Esophagus mucosa (tissue), 1 donor: ENCODE measurements at regions not wholly inside any gene's neighbourhood (a gene's known extent, or its start where the extent isn't known, plus 50 kb on each side); places are given as distances from the start of the nearest gene placed in this dataset.
"Not testable (repeated sequence)": the region's sequence is repeated elsewhere in the genome, so short reads cannot be mapped to it uniquely, and the experiment has no call there.

Source experiments
- ATAC-seq: fragments of 200-7000 bp; cut with Tn5 transposase; one replicate; pipeline ENCODE4 v1.9.1; 2020
- donor health status: DM: yes; HTN: yes; CAD: no.

DNA sequence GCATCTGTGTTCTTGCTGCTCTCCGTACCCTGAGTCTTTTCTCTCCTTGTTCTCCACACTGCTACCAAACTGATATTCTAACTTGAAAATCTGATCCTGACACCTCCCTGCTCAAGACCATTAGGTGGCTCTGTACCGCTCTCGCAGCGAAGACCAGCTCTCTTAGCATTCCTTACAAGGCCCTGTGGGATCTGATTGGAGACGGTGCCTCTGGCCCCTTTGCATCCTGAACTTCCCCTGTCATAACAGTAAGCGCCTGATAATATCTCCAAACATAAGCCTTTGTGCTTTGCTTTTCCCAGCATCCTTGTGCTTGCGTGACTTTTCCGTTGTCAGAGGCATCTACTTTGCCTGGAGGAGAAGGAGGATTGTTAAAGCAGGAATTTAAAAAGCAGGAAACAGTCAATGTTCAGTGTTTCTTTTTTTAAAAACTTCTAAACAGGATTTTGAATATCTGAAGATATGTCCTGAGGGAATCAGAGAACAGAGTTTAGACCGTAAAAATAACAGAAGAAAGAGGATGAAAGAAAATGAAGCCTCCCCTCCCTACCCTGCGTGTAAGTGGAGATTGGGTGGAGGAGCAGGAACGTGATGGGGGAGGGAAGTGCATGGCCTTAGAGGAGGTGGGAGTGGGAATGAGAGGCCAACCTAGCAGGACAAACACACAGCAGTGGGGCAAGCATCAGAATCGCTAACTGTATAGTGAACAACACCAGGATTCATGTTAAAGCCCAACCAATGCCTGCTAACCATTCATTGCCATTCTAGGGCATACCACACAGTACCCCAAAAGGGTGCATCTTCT, 89.2 kb upstream of the STMND1 start:
- no peak for ATAC-seq

DNA sequence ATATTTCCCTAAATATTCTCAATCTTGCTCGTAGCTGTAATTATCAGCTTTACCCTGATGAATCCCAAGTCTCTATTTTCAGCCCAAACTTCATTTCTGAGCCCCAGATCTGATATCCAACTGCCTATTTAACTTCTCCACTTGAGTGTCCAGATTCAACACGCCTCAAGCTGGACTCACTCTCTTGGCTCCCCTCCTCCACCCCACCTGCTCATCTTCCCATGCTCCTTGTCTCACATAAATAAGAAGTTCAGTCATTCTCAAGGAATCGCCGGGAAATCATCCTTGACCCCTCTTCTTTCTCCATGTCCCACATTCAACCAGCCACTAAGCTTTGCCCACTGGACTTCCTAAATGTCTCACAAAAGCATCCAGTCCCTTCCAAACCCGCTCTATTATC, 89.9 kb upstream of the STMND1 start:
- ATAC-seq = no peak

DNA sequence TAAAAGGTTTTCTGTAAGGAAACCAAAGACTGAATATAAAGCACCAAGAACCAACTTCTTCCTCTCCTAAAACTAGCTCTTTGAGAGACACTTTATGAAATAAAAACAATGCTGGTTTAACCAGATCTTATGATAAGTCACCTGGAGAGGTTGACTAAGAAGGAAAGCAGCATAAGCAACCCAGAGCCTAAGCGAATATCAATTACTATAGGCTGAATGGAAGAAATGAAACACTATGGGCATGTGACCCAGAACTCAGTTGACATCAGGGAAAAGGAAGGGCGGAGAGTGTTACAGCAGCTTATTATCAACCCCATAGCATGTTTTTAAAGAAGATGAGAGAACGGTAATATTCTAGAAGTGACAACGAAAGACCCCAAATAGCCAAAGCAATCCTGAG, 94.1 kb upstream of the STMND1 start:
- no peak for ATAC-seq

DNA sequence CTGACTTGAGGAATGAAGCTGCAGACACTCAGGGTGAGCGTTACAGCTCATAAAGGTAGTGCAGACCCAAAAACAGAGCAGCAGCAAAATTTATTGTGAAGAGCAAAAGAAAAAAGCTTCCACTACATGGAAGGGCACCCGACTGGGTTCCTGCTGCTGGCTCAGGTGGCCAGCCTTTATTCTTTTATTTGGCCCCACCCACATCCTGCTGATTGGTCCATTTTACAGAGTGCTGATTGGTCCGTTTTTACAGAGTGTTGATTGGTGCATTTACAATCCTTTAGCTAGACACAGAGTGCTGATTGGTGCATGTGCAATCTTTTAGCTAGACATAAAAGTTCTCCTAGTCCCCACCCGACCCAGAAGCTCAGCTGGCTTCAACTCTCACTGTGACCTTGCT, 95.3 kb upstream of the STMND1 start:
- ATAC-seq = no peak

DNA sequence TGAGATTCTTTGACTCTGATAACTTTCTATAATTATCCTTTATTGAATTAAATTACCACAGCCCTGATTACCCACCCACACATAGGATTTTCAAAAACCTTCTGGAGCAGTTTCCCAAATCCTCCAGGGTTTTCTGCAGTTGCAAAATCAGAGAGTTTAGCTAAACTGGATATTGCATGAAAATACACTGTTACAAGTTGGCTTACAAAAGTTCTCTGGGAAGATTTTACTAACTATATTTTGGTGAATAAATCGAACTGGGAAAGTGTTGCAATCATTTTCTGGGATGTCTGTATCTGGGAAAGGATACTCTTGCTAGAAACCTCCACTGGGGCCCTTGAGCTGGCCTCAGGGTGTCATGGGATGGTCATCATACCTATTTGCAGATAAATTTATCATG, 97.6 kb upstream of the STMND1 start:
- ATAC-seq = no peak

DNA sequence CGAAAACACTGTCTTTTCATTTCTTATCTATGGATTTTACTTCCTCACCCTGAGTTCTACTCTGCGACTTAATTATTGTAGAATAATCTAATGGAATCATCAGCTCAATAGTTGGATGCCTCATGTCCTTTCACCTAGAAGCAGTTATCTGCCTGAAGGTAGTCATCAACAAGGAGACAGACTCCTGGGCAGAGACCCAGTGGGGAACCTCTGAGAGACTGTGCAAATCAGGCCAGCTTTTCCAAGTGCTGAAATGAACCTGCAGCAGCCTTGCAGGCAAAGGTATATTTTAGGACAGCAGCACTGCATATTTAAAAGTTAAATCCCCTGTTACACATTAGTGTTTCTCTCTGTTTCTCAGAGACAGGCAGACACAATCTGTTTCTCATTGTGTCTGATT, 99.7 kb upstream of the STMND1 start:
- ATAC-seq = no peak

DNA sequence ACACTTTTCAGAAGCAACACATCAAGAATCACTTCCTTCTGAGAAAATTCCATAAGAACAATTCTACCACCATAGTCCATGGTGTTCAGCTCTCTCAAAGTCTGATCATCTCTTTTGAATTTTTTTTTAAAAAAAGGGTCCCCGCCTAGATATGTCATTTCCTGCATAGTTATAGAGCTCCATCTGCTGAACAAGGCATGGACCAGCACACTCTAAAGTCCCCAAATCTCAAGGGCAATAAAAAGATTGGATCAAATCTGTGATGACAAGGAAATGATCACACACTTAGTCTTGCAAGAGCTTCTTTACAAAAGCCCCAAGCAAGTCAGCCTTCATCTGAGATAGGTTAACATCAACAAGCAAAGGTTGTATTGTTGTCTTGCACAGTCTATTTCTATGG, 100.7 kb upstream of the STMND1 start:
- no peak for ATAC-seq

DNA sequence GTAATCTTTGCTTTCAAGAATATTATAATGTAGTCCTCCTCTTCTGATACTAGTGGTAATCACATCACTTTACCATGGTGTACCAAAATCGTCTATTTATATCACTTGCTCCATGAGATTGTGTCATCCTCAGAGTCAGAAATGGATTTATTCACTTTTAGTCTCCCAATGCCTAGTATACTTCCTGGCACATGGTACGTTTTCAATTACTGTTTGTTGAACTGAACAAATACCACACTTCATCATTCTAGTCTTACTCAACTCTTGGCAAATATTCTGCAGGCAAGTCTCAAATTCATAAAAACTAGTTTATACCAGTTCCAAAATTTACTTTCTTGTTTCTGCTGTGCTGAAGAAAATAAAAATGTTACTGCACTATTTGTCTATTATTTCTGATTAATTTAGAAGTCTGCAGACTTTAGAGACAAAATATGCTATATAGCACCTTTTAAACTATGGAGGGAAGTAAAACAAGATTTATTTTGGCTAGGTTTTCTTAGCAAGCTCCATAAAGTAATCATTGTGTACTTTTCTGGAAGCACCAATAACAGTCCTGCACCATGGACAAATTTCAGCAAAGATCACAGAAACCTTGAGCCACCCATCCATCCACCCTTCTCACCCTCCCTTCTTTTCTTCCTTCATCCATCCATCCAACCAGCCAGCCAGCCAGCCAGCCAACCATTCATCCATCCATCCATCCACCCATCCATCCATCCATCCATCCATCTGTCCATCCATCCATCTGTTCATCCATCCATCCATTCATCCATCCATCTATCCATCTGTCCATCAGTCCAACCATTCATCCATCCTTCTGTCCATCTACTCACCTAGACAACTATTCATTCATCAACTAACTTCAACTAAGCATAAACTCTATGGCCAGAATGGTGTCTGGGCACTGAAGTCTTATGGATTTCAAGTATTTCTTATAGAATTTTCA, 102.1 kb upstream of the STMND1 start:
- peak; percentile 65 for ATAC-seq

DNA sequence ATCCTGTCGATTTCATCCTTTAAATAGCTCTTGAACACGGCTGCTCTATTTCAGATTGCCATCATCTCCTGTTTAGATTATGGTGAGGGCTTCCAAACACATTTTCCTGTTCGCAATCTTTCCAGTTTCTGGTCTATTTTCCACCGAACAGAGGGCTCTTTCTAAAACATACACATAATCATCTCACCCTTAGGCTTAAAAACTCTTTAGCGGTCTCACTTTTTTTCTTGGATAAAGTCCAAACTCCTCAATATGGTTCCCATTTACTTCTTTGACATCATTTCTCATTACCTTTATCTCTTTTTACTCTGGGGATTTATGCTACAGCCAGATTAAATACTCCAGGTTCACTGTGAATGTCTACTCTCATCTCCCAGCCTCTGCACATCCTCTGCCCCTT, 103.4 kb upstream of the STMND1 start:
- ATAC-seq = no peak

DNA sequence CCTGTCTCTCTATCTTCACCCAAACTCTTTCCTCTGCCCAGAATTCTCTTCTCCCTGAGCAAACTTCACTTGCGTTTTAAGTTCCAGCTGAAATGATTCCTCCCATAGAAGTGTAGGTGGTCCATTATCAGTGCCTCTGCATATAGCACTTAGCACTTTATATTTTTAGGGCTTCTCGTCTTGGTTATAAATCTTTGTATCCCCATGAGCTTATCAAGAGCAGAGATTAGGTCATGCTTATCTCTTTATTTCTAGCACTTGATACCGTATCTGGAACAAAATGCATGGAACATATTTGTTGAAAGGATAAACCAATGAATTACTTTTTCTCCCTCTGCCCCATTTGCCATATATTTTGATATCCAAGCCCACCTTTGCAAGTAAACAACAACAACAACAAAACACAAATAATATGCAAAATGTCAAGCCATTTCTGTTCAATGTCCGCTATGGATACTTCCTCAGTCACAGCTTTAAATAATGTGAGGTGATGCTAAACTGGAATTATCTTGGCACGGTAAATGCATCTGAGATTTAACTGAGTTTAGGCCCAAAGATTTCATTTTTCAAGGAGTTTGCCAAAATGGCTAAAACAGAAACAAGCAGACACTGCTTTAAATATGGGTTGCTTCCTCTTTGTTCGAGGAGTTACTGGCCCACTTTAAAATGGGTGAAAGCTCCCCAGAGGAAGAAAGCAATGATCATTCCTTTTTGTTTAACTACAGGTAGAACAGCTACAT, 106.2 kb upstream of the STMND1 start:
- ATAC-seq = no peak

DNA sequence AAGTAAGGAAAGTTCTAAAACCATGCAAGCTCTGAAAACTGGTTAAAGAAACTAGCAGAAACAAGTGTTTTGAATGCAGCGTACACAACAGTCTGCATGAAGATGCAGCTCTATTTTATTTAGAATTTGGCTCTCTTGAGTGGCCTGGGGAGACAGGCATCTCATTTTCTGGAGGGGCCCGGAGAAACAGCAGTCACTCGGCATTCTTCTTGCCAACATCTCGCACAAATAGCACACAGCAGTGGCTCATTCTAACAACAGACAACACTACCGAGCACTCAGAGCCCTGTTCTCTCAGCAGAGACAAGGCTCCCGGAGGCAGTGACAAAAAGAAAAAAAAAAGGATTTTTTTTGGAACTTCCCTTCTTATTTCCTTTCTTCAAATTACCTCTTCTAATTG, 108.5 kb upstream of the STMND1 start:
- ATAC-seq = no peak

DNA sequence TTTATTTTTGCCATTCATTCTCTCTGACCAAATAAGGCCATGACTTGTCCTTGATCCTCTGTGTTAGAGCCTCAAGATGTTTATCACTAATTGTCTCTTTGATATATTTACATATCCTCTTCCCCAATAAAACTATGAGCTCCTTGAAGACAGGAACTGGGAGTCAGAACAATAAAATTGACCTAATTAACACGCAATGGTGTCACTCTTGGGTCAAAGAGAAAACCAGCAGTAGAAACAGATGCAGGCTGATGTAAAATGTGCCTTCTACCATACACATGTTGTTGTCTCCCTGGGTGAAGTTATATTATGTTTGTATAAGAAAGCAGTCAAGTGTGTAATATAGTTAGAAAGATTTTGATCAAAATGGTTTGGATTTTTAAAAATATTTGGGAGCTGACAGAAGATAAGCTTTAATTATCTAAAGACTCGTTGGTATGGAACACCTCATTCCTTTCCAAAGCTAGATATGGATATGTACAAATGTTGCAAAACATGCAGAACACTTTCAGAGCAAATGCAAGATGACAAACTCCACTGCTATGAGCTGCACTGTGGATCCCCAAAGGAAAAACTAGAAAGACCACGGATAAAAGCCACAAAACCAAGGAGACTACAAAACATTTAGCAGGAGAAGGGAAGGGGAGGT, 109.7 kb upstream of the STMND1 start:
- ATAC-seq = no peak

DNA sequence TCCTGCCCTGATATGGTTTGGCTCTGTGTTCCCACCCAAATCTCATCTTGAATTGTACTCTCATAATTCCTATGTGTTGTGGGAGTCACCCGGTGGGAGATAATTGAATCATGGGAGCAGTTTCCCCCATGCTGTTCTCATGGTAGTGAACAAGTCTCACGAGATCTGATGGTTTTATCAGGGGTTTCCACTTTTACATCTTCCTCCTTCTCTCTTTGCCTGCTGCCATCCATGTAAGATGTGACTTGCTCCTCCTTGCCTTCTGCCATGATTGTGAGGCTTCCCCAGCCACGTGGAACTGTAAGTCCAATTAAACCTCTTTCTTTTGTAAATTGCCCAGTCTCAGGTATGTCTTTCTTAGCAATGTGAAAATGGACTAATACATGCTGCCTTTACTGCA, 111.9 kb upstream of the STMND1 start:
- ATAC-seq = not testable (repeated sequence)

DNA sequence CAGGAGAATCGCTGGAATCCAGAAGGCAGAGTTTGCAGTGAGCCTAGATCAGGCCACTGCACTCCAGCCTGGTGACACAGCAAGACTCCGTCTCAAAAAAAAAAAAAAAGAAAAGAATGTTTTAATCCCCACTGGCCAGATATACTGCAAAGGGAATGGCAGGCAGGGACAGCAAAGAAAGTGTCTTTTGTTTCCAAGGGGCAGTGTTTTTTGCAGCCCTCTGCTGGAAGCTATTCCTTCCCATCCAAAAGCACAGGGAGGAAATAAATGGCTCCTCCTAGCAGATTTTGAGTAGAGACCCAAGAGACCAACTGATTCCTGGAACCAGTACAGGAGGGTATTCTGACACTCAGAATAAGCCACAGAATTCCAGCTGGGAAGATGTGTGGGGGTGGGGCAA, 112.5 kb upstream of the STMND1 start:
- no peak for ATAC-seq

DNA sequence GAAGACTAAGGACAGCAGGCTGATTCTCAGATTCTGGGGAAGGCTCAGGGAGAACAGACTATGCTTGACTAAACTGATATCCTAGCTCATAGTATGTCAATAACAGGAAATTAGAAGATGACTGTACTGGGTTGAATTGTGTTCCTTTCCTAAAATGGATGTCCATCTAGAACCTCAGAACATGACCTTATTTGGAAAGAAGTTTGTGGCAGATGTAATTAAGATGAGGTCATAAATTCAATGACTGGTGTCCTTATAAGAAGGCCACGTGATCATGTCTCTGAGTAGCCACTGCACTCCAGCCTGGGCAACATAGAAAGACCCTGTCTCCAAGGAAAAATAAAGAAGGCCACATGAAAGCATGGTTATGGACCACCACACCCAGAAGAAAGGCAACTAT, 113.9 kb upstream of the STMND1 start:
- ATAC-seq = no peak

DNA sequence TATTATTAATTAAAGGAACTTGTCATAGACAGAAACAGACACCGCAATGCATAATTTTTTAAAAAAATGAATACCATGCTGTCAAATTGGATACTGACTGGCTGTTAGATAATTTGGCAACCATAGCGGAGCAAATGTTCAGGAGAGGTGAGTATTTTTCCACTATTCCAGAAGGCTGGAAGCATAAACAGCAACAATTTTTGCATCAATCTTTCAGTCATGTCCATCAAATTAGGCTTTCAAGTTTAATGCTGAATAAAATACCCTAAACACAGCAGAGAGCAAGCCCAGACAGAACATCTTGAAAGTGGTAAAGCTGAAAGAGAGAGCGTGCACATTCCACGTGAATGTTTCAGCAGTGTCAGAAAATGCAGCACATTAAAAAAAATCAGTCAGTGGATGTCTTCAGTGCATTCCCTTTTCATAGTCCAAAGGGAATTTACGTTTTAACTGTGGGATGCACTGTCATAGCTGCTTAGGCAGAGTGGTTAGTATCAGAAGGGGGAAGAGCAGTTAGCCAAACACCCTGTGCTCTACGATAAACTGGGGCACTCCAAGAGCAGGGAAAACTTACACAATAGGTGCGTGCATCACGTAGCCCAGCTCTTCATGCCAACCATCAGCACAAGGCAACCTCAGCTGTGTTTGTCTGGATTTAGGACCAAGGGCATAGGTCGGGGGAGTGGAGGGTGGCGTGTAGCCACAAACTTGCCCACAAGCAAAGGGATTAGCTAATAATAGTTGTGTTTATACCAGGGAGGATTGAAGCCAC, 116.2 kb upstream of the STMND1 start:
- no peak for ATAC-seq

DNA sequence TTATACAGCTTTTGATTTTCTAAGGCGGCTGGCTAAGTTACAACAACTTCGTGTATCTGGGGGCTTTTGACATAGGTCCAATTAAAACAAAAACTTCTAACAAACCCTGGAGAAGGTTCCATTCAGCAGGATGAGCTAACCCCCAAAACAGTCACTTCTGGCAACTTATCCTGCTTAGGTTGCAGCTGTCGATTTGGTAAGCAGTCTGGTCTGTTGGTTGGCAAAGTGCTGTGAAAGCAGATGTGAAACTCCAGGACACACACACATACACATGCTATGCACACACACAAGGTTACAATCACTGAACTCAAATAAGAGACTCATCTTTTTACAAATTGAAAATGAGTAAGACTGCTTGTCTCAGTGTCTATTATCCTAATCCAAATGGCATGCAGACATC, 119.0 kb upstream of the STMND1 start:
- no peak for ATAC-seq

DNA sequence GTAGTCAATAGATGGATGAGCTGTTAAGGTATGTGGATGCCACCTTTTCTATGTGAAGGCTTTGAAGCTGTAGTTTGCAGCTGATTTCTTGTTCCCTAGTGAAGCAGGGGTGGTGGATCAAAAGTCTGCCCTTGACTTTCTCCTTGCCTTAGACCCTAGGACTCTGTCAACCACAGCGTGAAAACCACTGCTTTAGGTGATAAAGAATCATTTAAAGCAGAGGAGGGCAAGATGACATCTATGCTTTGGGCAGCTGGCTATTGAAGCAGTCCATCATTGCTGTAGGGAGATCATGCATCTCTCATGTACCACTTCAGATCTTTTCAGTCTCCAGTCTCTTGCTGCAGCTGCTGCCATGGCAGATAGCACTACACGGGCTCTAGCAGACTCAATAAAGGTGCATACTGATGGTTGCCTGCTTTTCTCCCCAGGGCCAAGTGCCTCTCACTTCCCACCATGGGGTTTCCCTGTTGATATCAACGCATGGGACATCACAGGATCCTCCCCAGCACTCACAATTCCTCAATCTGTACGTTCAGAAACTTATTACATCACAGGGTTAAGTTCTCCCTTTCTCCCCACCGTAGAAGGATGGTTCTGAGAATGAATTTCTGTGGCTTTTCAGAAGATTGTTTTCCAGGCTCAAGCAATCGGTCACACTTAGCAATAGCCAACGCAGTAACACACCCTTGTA, 122.0 kb upstream of the STMND1 start:
- no peak for ATAC-seq

DNA sequence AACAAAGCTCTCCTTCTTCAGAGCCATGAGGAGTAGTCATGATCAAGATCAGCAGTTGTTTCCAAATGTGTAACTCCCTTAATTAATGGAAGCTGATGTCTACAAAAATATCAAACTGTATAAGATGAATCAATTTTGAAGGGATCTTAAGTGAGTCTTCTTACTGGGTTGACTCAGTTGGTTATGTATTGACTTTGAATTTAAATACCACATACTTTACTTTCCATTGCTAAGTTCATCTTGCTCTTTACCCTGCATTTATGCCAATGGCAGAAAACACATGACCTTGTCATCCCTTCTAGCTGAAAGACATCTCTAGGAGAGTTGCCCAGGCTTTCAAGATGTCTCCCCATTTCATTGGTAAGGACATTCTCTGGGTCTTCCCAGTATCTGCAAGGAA, 123.2 kb upstream of the STMND1 start:
- ATAC-seq = no peak

DNA sequence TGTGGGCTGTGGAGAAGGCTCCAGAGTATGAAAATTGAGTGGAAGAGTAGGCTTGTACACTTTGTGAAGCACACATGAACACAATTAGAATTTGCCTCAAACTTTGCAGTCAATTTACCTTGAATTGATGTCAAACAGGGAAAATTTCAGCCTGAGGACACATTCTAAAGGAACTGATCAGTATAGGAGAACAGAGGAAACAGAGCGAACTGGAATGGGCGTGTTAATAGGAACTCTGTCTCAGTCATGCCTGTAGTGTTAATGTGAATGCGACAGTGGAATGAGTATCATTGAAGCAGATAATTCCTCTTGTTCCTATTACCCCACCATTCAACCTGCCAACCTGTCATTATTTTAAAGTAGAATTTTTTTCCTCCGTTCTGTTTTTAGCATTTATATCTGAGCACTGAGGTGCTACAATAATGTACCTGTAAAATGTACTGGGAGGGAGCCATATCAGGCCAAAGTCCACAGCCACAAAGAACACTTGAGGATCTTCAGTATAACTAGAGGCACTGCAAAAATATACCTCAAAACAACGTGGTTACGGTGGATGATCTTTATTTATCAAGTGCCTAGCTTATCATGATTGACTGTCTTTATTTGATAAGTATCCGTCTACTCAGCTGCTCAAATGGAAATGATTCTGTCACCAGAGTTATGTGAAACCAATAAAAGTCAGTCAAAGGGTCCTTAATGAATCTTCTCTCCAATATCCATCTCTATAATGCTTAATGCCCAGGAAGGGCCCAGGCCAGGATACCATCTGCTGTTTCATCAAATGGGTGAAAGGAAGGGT, 125.3 kb upstream of the STMND1 start:
- ATAC-seq = peak; percentile 36
